Fibroblast of mammary gland (primary cell): ENCODE measurements at regions not wholly inside any gene's neighbourhood (a gene's known extent, or its start where the extent isn't known, plus 50 kb on each side); places are given as distances from the start of the nearest gene placed in this dataset.

Source experiments
- DNase-seq: peaks from one replicate; pipeline ENCODE4 v3.0.0-alpha.2; 2010; ENCODE audit warnings: low read depth
- H3K4me3 ChIP-seq: 2 replicates; pipeline ENCODE4 v1.5.1; 2011; ENCODE audit warnings: low read depth, mild to moderate bottlenecking, low read length, moderate library complexity; ENCODE audit not compliant: control insufficient read depth
- CTCF ChIP-seq: conservative IDR thresholded peaks from 2 replicates; pipeline ENCODE4 v1.5.1; 2011; ENCODE audit warnings: low read depth, low read length, inconsistent platforms; ENCODE audit not compliant: control insufficient read depth, insufficient read depth

GRCh38 chr5:92472981-92473566 is 1090.0 kb upstream of the ARRDC3 start:
- no peak for TF ChIP-seq CTCF
- DNase-seq, result no peak
- no peak overlapping the region for H3K4me3 ChIP-seq

- H3K4me3 ChIP-seq, result no peak overlapping the region
- TF ChIP-seq CTCF, result no peak
- DNase-seq, result no peak
Observed at GRCh38 chr5:92471861-92472260, 1088.7 kb upstream of the ARRDC3 start.

- TF ChIP-seq CTCF, result no peak
- DNase-seq, result no peak
- no peak overlapping the region for H3K4me3 ChIP-seq
Observed at GRCh38 chr5:92470770-92471169, 1087.7 kb upstream of the ARRDC3 start.

GRCh38 chr5:92468295-92468694 is 1085.2 kb upstream of the ARRDC3 start:
- TF ChIP-seq CTCF, result no peak
- DNase-seq, result no peak
- H3K4me3 ChIP-seq, result no peak overlapping the region

GRCh38 chr5:92467695-92468094 is 1084.6 kb upstream of the ARRDC3 start:
- no peak for DNase-seq
- no peak for TF ChIP-seq CTCF
- no peak overlapping the region for H3K4me3 ChIP-seq

GRCh38 chr5:92460505-92460904 is 1077.4 kb upstream of the ARRDC3 start:
- no peak for TF ChIP-seq CTCF
- no peak overlapping the region for H3K4me3 ChIP-seq
- DNase-seq, result no peak

GRCh38 chr5:92459654-92460053 is 1076.5 kb upstream of the ARRDC3 start:
- no peak overlapping the region for H3K4me3 ChIP-seq
- DNase-seq, result no peak
- no peak for TF ChIP-seq CTCF
